ENCODE measurements at regions not wholly inside any gene's neighbourhood (a gene's known extent, or its start where the extent isn't known, plus 50 kb on each side); places are given as distances from the start of the nearest gene placed in this dataset.
"Not testable (repeated sequence)": the region's sequence is repeated elsewhere in the genome, so short reads cannot be mapped to it uniquely, and the experiment has no call there.

DNA sequence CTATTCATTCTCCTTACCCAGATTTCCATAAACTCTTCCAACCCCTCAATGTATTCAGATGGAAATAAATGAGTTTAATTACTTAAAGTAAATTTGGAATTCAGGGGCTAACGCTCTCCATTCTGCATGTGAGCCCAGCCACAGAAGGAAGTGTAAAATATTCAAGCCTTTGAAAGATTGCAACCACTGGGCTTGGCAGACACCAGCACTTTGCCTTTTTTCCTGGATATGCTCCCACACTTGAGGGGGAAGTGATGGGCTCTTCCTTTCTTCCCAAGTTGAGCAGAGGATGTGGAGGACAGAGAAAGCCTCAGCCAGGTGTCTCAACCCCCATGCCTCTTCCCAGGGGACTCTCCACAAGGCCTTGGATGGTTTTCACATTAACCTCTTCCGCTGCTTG lies 825.1 kb upstream of the EEF2KMT start:
- DNase-seq = no peak

DNA sequence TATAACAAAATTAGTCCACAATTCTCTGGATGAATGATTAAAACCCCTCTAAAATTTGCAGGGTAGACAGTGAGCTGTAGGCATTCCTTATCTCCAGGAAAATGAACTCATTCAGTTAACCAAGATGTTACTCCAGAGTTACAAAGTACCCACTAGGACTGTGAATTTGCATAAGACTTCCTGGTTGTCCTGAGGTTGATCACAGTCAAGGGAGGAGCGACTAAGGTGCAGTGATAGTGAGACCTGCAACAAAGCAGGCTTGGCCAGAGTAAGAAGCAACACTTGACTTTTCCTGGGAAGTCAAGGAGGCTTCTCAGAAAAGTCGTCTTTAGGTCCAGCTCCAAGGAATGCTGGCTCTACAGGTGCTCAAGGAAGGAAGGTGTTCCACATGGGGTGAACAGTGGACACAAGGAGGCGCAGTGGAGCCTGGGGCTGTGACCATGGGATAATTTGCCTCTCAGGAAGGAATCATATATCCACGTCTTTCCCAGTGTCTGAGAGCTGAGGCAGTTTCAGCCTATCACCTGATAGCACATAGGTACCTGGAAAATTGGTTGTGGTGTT lies 821.1 kb upstream of the EEF2KMT start:
- no peak for DNase-seq

DNA sequence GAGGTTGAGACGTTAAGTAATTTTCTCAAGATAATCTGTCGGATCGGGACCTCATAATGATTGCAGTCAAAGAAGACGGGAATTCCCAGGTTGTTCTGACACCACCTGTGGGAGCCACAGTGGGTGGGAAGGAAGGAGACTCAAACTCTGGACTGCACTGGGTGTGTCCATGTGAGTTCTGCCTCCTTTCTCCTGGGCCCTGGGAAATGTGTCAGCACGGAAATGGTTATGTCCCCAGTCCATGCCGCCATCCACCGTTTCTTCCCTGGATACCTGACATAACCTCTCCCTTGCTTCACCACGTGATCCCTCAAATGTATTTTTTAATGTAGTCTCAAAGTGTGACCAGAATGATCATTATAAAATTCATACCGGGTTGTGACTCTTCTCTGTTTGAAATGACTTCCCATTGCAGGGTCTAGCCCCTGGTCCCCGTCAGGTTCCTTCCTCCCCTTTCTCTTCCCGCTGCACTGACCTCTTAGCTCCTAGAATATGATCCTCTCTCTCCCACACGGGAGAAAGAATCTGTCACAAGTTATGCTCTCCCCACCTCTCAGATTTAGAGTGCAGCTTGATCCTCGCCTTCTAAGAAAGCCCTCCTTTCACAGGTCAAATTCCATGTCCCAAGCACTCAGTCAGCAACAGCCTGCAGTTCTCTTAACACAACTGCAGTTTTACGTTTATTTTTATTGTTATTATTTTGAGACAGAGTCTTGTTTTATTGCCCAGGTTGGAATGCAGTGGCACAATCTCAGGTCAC lies 820.0 kb upstream of the EEF2KMT start:
- no peak for DNase-seq

DNA sequence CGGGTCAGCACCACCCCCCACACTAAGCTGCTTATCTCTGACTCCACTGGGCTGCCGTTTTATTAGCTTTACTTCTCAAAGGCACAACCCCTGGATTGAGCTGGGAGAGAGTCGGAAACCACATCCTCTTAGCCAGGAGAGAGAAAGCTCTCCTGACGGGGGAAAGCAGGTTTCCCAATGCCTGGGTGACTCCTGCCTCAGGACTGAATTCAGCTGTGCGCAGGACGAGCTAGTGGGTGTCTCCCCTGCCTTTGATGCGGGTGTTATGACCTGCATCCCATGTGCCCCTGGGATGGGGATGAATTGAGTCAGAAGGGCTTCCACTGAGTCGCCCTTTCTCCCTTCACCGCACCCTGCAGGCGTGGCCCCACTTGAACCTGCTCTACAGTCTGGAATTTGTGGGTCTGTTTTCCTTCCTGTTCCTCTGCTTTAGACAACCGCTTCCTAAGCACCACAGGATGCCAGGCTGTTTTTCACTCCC lies 819.2 kb upstream of the EEF2KMT start:
- DNase-seq = no peak

DNA sequence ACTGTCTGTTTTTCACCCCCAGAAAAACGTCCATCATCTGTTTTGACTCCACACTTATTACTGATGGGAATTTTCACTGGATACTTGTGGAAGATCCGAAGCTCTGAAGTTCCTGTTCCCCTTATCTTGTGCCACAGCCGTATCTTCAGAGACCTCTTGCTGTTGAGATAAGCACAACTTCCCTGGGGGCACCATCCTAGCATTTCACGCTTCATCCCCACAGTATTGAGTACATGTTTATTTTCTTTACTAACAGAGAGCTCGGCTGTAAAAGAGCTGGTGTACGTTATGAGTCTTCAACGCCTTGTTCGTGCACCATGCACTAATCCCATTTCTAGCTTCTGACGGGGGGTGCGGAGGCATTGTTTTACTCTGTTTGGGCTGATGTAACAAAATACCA lies 813.6 kb upstream of the EEF2KMT start:
- DNase-seq = no peak

DNA sequence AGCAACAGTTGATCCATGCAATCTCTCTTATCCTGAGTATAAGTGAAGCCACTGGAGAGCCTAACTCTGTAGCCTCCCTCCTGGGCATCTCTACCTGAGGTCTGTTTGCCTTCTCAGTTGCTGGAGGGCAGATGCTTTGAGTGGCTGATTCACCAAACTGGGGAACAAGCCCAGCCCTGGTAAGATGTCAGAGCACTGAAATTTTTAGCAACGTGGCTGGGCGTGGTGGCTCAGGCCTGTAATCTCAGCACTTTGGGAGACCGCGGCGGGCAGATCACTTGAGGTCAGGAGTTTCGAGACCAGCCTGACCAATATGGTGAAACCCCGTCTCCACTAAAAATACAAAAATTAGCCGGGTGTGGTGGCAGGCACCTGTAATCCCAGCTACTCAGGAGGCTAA lies 812.0 kb upstream of the EEF2KMT start:
- DNase-seq = not testable (repeated sequence)

DNA sequence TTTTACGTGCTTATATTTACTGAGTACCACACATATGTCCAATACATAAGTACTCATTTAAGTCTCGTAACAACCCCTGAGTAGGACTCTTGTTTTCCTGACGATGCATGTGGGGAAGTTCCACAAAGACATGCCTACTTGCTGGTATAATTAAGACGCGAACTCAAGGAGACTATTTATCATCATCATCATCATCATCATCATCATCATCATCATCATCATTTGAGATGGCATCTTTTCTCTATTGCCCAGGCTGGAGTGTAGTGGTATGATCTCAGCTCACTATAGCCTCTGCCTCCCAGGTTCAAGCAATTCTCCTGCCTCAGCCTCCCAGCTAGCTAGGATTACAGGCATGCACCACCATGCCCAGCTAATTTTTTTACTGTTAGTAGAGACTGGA lies 809.9 kb upstream of the EEF2KMT start:
- no peak for DNase-seq

DNA sequence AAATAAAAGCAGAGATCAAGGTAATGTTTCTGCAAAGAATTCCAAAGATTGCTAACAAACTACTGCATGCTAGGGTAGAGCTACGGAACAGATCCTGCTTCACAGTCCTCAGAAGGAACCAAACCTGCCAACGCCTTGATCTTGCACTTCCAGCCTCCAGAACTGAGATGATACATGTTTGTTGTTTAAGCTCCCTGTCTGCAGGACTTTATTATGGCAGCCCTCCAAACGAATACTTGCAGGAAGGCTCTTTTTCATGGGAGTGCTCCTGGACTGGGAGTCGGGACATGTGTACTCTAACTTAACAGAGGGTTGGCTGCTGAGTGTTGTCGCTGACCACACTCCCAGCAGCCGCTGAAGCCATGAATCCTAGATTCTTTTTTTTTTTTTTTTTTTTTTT lies 808.8 kb upstream of the EEF2KMT start:
- no peak for DNase-seq

DNA sequence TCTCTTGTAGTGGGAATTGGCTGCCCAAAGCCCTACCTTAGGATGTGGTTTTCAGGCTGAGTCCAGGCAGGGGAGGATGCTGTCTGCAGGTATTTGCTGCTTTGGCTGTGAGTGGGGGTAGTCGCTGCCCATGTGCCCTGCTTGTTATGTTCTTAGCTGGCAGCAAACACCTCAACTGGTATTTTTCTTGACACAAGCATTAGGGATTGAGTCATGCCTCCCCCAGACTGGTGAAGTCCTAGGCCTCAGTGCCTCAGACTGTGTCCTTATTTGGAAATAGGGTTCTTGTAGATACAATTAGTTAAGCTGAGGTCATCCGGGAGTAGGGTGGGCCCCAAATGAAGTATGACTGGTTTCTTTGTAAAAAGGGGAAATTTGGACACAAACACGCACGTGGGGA lies 808.3 kb upstream of the EEF2KMT start:
- peak in 8 of 56 donors; percentile 2 to 44 (median 10) for DNase-seq

DNA sequence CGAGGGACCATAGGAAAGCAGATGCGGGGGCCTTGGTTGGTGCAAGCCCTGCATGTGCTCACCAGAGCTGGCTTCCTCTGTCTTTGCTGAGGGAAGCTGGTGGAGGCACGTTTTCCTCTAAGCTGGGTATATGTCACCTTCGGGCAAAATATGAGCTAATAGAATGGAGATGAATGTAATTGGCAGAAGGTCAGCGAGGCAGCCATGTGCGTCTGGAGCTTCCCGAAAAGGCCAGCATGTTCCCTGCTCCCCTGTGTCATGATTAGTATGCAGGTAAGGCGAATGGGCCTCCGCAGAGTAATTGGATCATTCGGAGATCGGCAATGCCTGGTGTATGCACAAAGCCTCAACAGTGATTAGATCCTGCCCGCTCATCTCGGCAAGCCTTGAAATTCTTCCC lies 806.2 kb upstream of the EEF2KMT start:
- DNase-seq = no peak

DNA sequence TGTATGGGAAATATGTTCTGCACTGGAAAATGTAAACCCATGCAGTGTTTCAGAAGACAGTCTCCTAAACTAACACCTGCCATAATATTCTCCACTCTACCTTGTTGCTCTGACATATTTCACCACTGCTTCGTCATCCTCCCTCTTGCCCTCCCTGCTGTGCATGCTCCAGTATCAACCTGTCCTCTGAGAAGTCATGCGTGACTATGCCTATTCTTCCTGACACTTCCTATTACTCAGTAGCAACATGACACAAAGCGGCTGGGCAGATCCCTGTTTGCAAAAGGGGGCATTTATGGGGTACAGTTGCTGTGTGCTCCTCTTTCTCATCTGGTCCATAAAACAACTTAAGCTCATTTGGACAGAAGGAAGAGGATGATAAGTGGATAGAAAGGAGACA lies 805.6 kb upstream of the EEF2KMT start:
- peak in 7 of 56 donors; percentile 3 to 27 (median 22) for DNase-seq

DNA sequence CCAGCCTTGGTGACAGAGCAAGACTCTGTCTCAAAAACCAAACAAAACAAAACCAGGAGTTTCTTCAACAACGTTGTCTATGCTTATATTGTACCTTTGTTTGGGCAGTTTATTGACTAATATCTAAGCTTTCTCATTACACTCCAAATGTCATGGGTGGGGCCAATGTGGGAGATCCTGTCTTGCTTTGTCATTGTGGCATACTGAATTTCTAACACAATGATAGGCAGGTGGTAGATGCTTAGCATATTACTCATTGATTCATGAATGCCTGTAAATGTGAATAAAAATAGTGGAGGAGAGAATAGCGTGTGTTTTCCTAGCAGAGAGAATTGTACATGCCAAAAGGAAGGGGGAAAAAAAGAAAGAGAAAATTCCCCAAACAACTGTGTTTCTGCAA lies 802.5 kb upstream of the EEF2KMT start:
- no peak for DNase-seq

DNA sequence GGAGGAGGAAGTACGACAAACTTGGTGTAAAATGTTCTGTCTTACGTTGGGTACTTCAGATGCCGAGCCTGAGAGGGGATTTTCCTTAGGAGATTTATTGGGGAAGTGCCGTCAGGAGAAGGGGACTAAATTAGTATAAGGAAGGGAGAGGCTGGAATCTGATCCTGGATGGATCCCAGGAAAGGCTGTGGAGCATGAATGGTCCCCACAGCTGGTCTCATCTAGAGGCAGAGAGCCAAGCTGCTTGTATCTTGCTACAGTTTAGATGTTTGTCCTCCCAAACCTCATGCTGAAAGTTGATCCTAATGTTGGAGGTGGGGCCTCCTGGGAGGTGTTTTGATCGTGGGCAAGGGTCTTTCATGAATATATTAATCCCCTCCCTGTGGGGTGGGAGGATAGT lies 798.4 kb upstream of the EEF2KMT start:
- no peak for DNase-seq

DNA sequence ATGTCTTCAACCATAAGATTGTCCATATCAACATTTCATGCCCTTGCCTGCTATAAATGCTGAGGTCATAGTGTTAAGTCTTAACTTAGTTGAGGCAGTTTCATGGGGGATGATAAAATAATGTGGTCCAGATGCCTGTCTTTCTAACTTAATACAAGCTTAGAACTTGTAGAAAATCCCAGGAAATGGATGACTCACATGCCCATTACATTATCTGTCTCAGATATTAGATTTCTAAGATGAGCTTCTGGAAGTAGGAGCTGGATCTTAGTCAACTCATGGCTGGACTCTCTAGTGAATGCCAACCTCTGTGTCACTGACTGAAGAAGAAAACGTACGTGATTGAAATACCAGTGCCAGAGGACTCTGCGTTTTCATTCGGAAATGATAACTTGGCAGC lies 797.5 kb upstream of the EEF2KMT start:
- DNase-seq = no peak

DNA sequence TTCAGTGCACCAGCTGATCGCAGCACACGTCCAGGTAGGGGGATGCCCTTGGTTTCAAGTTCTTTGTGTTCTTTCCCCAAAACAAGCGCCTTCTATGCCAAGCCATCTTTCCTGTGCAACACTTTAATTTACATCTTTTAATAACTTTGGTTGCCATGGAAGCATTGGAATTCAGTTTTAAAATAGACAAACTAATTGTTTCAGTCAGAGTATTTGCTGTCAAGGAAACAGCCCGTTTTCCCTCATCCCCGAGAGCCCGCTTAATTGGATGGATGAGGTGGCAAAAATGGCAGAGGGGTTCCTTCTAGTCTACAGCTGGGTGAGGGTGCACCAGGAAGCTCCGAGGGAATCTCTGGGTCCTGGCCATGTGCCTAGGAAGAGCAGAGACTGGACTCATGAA lies 793.7 kb upstream of the EEF2KMT start:
- peak in 12 of 56 donors; percentile 5 to 49 (median 20) for DNase-seq

DNA sequence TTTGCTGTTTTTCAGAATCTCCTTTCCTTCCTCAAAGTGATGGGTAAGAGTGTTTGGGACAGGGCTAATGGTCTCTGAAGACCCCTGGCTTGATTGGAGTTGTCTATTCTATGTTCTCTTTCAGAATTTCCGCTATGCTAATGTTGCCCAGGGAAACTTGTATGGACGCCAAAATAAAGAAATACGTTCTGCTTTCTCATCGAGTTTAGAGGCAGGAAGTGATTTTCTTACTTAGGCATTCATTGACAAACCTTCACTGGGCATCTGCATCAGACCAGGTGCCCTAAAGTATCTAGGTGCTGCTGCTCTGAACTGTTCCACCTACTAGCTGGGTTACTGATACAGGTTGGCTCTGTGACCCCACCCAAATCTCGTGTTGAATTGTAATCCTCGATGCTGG lies 787.9 kb upstream of the EEF2KMT start:
- peak in 1 of 56 donors; percentile 24 for DNase-seq

DNA sequence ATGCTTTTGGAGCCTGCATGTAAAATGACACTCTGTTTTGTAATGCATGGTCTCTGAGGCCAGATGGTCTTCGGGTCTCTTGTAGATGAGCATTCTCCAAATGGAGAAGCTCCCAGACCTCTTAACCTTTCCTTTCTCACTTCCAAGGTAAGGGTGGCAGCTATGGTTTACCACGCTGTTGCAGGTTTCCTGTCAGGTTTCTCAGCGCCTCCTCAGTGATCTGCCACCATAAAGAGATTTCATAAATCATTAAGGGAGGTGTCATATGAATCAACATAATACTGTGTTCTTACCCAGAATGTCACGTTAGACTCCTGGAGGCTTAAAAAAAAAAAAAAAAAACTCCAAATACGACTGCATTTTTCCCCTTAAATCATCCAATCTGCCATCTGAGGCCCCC lies 787.4 kb upstream of the EEF2KMT start:
- peak in 6 of 56 donors; percentile 10 to 24 (median 15) for DNase-seq

DNA sequence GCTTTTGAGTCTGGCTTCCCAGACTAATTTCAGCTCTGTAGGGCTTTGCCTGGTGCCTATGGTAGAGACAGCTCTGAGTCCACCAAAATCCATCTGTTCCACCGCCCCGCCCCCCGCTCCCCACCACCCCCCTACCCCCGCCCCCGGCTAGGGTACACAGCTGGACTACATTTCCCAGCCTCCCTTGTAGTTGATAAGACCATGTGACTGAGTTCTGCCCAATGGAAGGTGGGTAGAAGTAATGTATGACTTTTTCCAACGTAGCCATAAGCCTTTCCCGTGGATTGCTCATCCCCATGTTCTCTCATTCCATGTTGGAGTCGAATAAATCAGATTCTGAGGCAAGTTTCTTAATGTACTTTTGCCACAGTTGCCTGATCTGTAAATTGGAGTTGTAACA lies 786.7 kb upstream of the EEF2KMT start:
- DNase-seq = no peak

DNA sequence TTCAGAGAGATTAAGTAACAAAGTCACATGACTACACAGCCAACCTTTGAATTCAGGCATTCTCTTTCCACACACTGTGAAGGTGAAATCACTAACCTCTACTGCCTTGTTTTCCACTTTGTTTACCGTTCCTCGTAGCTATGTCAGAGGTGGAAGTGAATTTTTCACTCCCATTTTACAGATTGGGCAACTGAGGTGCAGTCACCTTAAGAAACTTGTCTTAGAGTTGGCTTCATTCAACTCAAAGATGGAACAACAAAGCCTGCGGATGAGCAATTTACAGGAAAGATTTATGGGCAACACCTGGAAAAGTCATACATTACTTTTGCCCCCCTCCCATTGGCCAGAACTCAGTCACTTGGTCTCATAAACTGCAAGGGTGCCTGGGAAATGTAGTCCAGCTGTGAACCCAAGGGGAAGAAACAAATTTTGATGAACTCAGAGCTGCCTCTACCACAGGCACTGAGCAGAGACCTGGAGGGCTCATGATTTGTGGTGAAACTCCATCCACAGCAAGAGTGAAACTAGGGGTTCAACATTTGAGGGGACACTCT lies 784.6 kb upstream of the EEF2KMT start:
- no peak for DNase-seq

DNA sequence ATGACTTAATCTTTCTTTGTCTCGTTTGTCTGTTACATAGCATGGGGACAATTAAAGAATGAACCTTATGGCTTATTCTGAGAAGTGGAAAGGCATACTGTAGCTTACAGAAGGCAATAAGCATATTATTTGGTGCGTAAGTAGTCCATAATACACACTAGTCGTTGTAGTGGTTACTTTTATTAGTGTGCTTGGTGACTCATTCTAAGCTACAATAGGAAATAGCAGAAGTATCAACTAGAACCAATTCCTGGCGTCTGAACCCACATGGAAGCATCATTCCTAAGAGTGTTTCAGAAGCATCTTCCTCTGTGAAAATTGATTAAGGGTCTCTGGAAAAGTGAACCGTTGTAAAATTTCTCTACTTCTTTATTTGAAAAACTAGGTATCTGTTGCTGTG lies 777.8 kb upstream of the EEF2KMT start:
- no peak for DNase-seq

DNA sequence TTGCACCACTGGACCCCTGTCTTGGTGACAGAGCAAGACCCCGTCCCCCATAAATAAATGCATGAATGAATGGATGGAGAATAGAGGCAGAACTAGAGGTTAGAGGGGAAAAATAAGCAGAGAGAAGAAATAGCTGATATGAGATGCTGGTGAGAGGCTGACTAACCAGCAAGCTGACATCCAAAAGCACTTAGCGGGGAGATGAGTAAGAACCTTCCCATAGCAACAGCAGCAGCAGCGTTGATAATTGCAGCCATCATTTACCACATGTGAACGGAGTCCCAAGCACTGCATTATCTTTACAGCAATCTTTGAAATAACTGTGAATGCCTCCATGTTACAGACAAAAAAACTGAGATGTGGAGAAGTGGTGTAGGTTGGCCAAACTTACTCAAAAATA lies 777.3 kb upstream of the EEF2KMT start:
- DNase-seq = peak in 19 of 56 donors; percentile 2 to 55 (median 19)

DNA sequence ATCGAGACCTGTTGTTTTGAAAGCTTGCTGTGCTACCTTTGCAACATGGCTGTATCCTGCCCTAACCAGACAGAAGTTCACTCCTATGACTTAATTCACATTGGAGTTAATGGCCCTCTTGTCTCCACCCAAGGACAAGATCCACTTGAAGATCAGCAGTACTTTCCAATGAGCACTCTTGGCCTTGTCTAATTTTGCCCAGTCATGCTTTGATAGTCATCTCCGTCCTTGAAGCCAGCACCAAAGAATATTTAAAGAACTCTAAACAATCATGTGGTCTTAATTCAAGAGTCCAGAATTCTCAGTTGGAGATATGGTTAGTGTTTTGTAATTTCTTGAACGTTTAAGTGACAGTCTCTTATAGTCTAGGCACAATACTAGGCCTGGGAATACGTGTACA lies 775.6 kb upstream of the EEF2KMT start:
- no peak for DNase-seq

Measured in nucleus accumbens (tissue), 56 donors.